CD4-positive, alpha-beta T cell treated with Interferon gamma for 1 hour (primary cell): ENCODE measurements at regions not wholly inside any gene's neighbourhood (a gene's known extent, or its start where the extent isn't known, plus 50 kb on each side); places are given as distances from the start of the nearest gene placed in this dataset.

Experiments used
- DNase-seq: peaks from one replicate; pipeline ENCODE4 v3.0.0-alpha.2; 2020

DNA sequence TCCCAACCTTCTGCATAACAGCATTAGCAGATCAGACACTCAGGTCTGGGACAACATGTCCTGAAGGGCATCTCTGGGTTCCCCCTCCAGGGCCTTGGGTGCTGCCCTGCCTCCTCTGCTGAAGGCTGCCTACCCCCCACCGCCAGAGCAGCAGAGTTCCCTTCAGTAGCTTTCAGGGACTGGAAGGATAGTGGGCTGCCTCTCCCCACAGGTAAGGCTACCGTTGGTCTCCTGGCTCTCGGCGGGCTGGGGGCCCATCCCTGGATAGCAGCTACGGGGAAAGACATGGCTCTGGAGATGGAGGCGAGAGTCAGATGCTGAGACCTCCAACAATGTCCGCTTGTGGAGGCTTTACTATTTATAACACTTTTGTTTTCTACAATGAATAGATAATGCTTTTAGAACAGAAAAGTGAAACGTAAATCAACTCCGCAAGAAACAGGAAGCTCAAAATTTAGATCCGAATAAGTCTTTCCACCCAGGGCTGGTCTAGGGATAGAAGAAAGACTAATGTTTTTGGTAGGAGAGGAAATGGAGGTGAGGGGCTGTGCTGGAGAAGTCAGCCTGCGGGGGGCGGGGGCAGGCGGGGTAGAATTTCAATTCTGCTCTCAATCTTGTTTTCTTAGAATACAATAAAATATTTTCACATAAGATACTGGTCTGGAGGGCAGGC, 58.4 kb downstream of the ARL4C start:
- DNase-seq = no peak

DNA sequence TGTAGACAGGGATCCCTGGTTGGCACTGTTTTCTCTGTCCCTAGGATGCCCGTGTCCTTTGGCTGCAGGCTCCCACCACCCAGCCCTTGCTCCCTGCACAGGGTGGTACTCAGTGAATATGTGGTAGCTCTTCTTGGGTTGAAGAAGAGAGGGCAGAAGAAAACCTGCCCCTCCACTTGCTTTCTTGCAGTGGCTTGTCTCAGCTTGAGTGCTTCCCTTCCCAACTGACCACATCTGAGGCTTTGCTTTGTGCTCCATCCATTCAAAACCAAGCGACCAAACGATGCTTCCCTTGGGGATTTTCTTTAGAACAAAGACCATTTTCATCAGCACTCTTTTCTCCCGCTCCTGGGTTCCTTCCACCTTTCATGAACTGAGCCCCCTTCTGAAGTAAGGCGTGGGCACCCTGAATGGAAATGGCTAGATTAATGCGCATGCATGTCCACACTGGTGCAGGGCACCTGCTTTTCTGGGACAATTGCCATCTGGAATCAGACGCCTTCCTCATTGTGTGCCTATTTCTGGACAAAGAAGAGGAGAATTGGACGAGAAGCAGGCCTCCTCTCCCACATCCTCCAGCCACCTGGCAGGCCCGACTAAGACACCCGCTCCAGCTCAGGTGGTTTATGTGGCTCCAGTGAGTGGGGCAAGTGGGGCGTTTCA, 59.1 kb downstream of the ARL4C start:
- DNase-seq = no peak

DNA sequence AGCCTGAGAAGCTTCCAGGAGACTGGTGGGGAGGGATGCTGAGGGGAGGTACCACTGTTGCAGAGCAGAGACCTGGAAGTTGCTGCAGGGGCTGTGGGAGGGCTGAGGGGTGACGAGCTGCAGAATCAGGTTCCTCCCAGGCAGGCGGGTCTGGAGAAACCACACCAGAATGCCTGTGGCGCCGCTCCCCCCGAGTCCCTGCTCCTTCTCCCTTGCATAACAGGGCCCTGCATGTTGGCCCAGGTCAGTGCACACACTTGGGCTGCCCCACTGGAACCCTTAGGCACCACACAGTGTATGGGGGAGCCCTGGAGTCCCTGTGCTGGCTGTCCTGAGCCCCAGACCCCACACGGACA, 60.4 kb downstream of the ARL4C start:
- DNase-seq = no peak

DNA sequence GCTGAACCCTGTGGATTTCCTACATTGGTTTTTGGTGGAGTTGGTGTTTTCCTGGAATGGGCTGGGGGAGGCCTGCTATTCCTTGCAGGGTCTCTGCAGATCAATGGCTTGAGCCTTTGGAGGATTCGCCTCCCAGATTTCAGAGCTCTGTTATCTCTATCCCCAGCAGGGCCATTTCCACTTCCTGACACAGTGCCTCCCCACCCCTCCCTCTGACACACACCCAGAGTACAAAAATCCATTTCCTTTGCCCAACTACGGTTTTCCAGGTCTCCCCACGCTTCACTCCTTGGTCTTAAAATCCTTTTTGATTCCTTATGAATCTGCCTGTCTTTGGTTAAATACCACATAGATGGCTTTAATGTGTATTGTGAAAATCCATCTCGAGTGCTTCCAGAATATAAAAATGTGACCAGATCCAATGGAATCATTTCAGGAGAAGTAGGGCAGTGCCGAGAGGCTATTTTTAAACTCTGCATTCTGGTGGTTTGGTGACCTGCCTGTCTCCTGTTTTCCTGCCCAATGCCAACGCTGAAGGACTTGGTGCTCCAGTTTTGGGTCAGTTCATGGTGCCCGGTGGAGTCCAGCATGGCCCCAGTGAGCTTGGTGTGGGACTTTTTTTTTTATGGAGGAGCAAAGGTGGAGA, 60.9 kb downstream of the ARL4C start:
- DNase-seq = no peak

DNA sequence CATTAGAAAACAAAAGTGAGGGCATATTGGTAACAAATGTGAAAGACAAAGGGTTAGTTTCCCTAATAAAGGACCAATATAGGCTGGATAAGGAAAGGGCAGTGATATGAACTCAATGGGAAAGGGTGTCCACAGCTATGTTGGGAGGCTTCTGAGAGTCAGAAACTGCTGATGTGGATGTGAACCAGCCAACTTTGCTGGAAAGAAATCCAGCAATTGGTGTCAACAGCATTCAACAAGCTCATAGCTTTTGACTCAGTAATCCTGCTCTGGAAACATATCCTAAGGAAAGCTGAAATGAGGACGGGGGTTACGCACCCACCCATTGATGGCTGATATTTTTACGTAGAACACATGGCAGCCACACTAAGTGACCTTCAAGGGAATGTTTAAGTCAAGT, 63.7 kb downstream of the ARL4C start:
- no peak for DNase-seq

DNA sequence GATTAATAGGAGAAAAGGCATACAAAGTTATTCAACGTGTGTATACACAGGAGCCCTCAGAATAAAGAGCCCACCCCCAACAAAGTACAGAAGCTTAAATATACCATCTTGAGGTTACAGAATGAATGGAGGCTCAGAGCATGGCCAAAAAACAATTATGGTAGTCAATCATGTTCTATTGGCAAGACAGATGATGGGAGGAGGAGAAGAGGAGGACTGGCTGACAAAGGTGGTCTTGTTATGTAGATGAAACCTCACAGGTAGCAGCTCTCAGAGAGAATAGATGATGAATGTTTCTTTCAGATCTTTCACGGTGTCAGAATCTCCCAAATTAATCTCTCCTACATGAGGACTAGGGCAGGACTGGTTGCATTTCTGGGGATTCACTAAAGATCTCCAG, 66.0 kb downstream of the ARL4C start:
- DNase-seq = no peak

DNA sequence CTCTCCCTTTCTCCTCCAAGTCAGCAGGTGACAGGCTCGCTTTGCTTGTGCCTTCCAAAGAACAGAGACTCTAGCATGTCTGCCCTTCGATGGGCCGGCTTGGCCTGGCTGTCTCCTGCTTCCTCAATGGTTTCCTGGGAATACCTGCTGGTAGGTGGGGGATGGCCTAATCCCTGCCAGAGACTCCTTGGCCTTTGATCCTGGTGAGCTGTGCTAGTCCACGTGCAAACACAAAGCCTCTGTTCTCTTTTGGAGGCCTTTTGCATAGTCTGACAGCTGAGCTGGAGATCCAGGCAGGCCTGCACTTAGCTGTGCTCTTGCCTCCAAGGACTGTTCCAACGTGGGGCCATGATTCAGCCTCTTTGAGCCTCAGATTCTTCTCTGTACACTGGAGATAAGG, 67.6 kb downstream of the ARL4C start:
- no peak for DNase-seq

DNA sequence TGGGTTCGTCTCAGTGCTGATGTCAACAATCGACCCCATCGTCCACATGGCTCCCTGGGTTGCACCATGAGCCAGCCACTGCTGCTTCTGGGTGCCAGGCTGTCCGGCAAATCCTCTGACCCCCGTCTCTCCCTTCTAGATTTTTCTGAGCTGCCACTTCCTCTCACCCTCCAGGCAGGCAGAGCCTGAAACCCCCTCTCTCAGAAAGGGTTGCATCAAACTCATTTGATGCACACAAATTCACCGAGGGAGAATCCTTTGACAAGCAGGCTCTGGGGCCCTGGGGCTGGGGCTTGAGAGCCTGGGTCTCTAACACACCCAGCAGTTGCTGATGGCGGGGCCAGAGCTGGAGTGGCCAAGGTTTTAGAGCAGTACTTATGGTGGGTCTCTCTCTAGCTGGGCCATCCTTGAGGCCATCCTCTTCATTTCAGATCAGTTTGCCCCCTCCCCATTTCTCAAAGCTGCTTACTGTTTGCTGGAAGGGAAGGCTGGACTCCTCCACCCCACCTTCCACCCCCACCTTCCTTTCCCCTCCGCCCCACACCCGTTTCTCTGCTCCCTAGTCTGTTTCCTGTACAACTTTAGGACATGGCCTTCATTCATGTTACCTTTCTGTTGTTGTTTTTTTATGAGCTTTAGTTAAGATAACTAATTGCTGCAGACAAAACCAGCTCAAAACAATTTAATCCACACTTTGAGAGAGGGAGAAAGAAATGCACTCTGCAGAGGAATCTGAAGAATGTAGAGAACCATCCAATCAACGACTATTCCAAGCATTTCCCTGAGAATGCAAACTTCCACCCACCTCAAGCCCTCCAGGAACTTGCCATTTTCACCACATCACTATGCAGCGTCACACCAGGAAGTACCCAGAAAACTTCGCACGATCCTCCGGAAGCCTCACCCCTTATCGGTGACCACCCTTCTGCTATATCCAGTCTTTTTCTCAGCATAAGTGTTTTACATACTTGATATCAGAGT, 69.5 kb downstream of the ARL4C start:
- DNase-seq = peak; percentile 36

DNA sequence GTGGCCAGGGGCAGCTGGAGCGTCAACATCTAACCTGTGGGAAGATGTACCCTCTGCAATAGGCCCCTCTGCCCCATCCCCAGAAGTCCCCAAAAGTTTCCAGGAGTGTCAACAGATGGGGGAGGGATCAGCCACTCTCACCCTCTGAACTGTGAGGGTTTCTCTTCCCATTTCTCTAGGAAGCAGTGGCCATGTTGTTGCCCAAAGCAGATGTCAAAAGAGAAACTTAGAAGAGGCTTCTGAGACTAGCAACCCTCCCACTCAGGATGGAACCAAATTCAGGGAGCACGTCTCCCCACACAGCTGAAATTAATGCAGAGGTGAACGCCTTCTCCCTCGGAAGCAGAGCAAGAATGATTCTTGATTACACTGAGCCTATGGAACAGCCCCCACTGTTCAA, 70.3 kb downstream of the ARL4C start:
- DNase-seq = no peak

DNA sequence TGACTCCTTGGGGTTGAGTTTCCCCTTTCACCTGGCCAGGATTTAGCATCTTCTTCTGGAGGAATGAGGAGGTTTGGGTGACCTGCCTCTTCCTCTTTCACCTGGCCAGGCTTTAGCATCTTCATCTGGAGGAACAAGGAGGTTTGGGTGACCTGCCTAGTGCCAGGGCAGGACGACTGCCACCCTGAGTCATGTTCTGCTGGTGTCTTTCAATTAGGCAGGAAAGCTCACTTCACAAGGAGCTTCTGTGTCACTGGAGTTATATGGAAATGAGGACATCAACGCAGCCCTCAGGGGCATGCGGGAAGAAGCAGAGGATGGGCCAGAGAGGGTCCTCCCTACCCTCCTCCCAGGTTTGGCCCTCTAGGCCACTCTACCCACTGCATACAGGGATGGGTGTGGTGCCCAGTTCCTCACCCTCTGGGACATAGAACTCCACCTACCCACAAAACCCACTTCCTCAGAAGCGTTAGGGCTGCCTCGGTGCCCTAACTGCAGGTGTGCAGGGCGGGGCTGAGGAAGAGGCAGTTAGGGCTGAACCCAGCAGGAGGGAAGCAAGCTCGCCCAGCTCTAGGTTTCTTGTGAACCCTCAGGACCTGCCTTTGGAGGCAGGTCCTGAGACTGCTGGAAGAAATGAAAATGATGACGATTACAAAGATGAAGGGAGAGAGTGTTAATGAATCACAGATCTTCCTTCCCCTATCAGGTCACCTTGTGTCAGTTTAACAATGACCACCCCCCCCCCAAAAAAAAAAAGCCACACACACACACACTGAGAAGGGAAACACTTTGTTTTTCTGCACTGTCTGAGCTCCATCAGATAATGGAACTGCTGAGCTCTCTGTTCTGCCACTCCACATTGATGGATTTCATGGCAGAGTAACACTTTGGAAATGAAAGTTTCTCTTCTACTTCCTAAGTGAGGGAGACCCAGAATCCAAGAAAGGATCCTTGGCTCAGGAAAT, 71.0 kb downstream of the ARL4C start:
- peak; percentile 86 for DNase-seq

DNA sequence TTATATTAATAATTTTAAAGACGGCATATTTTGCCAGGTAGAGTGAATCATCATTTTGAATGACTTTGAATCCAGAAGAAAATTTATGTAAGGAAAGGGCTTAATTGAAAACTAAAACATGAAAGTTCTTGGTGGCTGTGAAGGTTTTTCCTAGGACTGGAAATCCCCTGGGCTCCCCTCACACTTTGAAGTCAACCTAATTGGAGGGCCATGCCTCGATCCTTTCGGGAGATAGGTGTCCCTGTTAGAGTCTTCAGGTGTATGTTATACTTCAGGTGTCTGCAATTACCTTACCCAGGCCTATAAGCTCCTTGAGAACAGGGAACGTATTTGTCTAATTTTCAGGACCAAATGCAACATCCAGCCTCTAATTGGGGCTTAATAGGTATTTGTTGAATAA, 73.0 kb downstream of the ARL4C start:
- no peak for DNase-seq

DNA sequence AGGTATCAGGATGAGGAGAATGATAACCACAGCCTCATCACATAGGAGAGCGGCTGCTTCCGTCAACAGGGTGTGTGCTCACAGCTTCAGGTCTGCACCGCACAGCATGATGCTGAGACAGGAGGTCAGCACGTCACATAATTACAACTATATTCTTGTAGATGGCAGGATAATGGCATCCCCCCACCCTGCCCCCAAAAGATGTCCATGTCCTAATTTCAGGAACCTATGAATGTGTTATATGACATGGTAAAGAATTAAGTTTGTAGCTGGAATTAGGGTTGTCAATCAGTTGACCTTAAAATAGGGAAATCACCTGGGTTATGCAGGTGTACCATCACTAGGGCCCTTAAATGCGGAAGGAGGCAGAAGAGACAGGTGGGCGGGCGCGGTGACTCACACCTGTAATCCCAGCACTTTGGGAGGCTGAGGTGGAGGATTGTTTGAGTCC, 73.9 kb downstream of the ARL4C start:
- peak; percentile 83 for DNase-seq

DNA sequence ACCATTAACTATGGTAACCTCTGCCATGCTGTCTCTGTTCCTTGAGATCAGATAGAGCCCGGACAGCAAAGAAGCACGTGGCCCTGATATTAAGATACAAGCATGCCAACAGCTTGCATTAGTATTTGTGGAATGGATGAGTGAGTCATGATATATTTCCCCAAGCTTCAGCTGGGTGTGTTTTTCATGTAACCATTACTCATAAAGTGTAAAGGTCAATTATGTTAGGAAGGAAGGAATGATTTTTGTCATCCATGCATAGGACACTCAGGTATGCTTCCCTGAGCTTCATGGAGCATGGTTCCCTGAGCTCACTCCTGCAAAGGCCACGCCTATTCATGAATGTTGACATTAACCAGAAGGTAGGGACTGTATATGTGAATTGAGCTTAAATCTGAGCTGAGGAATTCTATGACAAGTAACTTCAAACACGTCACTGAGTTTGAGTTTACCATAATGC, 74.6 kb downstream of the ARL4C start:
- no peak for DNase-seq

DNA sequence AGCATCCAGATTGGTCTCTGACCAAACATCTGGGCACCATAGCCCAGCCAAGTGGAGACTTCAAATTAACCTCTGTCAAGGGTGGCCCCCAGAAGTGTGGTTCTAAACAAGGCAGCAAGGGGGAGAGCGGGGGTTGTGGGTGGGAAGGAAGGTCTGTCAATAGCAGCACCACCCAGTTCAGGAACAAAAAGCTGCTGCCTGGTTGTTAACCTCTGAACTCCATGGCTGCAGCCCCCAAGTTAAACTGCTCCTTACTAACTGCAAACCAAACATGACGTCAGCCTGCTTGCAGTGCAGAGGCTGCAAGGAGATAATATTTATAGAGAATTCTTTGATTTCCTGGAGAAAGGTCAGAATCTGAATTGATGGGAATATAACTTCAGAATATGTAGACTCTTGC, 76.5 kb downstream of the ARL4C start:
- peak; percentile 46 for DNase-seq

DNA sequence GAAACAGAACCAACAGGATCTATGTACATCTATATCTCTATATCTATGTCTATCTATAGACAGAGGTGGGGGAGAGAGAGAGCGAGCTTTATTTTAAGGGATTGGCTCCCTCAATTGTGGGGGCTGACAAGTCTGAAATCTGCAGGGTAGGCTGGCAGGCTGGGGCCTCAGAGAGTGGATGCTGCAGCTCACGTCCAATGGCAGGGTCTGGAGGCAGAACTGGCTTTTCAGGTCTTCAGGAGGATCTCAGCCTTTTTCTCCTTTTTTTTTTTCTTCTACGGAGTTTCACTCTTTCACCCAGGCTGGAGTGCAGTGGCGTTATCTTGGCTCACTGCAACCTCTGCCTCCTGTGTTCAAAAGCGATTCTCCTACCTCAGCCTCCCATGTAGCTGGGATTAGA, 77.2 kb downstream of the ARL4C start:
- no peak for DNase-seq

DNA sequence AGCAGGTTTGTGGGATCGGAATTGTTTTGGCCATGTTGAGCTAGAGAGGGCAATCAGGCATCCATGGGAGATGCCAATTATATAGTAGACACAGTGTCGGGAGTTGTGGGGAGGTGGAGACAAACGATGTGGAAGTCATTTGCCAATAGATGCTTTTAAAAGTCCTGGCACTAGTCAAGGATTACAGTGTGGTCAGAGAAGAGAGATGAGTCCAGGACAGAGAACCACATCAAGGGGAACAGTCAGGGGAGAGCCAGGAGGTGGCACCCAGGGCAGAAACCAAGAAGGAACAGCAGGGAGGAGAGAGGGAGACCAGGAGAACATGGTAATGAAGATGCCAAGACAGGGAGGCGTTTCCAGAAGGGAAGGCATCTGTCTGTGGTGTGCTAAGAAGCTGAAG, 81.2 kb downstream of the ARL4C start:
- DNase-seq = no peak

DNA sequence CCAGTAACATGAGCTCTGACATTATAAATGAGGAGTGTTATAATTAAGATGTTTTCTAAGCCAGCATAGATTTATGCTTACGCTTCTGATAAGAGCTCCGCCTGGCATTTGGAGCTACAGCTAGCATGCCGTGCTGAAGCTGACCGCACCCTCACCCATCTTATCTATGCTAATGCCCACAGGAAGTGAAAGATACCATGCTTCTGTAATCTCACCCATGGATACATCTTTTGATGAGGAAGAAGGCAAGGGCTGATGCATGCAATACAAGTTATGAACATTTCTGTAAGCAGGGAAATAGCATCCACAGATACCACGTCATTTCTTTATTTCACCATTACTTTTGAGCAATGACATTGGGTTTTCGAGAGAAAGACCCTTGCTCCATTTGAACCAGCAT, 82.3 kb downstream of the ARL4C start:
- DNase-seq = no peak

DNA sequence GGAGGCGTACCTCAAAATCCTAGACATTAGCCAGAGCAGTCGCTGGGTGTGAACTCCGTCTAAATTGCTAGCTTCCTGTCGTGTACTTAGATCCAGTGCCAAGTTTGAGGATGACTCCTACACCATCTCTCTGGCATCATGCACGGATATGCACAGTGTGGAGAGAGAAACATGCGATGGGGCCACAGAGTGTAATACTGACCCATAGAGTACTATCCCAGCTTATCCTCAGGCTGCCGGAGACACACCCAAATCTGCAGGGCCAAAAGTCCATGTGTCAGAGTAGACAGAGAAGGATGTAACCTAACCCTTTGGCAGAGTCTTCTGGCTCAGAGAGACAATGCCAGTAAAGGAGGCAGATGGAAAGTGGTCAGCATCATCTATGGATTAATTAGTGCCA, 84.2 kb downstream of the ARL4C start:
- no peak for DNase-seq

DNA sequence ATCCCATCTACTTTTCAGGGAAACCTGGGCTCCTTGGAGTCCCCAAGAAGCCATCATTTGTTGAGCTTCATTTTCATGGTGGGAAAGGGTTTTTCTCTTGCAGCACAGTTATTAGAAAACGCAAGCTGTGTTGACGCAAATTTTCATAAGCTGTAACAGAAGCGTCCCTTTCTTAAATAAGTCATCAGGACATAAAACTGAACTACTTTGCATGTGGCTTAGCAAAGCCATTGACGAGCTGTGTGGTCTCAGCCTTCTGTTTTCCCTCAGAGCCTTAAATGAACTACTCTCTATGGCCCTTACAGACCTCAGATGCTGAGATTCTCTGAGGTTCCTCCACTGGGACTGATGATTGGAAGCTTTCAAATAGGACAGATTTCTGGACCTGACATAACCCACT, 85.1 kb downstream of the ARL4C start:
- no peak for DNase-seq

DNA sequence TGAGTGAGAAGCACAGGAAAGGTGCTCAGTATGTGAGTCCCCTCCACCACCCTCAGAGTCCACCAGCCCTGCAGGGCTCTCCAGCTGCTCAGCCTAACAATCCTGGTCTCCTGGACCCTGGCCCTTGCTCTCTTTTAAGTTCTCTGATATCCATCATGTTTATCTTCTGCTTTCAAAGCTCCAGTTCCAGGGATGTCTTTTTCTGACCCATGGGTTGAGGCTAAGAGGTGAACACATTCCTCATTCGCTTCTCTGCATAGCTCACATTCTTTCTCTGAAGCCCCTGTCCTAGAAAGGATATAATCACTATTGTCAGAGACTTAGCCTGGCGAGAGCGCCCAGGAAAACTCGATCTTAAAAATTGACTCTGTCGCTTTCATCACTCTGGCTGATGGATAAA, 86.4 kb downstream of the ARL4C start:
- DNase-seq = no peak

DNA sequence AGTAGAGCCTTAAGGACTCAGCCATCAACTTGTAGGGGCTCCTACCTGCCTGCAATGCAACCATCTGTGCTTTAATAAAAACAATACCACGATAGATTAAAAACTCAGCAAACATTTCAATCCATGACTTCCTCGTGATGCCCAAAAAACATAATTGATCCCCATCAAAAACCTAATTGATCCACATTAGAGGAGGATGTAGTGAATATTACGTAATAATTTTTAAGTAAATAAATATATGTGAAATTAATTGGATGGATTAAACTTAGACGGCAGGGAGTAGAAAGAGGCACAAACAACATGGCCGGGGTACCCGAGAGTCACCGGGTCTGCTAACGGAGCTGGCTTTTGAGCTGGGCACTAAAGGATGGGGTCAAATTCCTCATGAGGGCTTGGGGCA, 87.3 kb downstream of the ARL4C start:
- DNase-seq = no peak

DNA sequence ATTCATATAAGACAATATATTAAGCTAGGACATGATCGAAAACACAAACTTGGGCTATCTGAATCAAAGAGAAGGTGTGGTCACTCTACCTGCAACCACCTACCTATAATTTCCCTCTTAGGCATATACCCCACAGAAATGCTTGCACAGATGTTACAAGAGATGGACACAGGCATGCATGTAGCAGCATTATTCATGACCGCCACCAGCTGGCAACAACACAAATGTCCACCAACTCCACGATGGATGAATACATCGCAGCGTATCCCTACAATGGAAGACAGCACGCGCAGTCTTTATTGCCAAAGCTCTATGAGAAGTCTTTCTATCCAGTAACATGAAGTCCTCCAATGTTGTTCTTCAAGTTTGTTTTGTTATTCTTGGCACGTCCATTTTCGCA, 90.8 kb downstream of the ARL4C start:
- no peak for DNase-seq
